Globus pallidus (tissue), 1 donor: ENCODE measurements at regions not wholly inside any gene's neighbourhood (a gene's known extent, or its start where the extent isn't known, plus 50 kb on each side); places are given as distances from the start of the nearest gene placed in this dataset.

ENCODE experiments used
- DNase-seq: peaks from one replicate; pipeline ENCODE4 v3.0.0-alpha.2; 2015; ENCODE audit warnings: low spot score

GRCh38 chr14:98551028-98551427 lies 721.0 kb downstream of the BCL11B start:
- no peak for DNase-seq

GRCh38 chr14:98555440-98555839 lies 716.6 kb downstream of the BCL11B start:
- DNase-seq, result no peak

- no peak for DNase-seq
Observed at GRCh38 chr14:98564006-98564405, 708.0 kb downstream of the BCL11B start.

- DNase-seq, result no peak
Observed at GRCh38 chr14:98564541-98564940, 707.5 kb downstream of the BCL11B start.

GRCh38 chr14:98571104-98571503 lies 700.9 kb downstream of the BCL11B start:
- no peak for DNase-seq

GRCh38 chr14:98573082-98573481 lies 698.9 kb downstream of the BCL11B start:
- DNase-seq, result no peak

- no peak for DNase-seq
Observed at GRCh38 chr14:98576463-98576862, 695.5 kb downstream of the BCL11B start.

GRCh38 chr14:98578204-98578603 lies 693.8 kb downstream of the BCL11B start:
- no peak for DNase-seq

- DNase-seq, result no peak
Observed at GRCh38 chr14:98579140-98579539, 692.9 kb downstream of the BCL11B start.

- no peak for DNase-seq
Observed at GRCh38 chr14:98580131-98580678, 691.8 kb downstream of the BCL11B start.

- no peak for DNase-seq
Observed at GRCh38 chr14:98582276-98582675, 689.7 kb downstream of the BCL11B start.

- DNase-seq, result no peak
Observed at GRCh38 chr14:98591161-98591560, 680.8 kb downstream of the BCL11B start.

GRCh38 chr14:98592611-98593170 lies 679.3 kb downstream of the BCL11B start:
- DNase-seq, result no peak

- DNase-seq, result peak; percentile 98
Observed at GRCh38 chr14:98593361-98593761, 678.6 kb downstream of the BCL11B start.

- DNase-seq, result peak; percentile 63
Observed at GRCh38 chr14:98594156-98594555, 677.8 kb downstream of the BCL11B start.

- DNase-seq, result no peak
Observed at GRCh38 chr14:98598576-98598975, 673.4 kb downstream of the BCL11B start.

GRCh38 chr14:98599082-98599481 lies 672.9 kb downstream of the BCL11B start:
- DNase-seq, result no peak

- DNase-seq, result no peak
Observed at GRCh38 chr14:98602983-98603382, 669.0 kb downstream of the BCL11B start.

GRCh38 chr14:98605043-98605442 lies 667.0 kb downstream of the BCL11B start:
- DNase-seq, result no peak

- no peak for DNase-seq
Observed at GRCh38 chr14:98606041-98606640, 665.9 kb downstream of the BCL11B start.

GRCh38 chr14:98606816-98607215 lies 665.2 kb downstream of the BCL11B start:
- no peak for DNase-seq

- no peak for DNase-seq
Observed at GRCh38 chr14:98607341-98607910, 664.6 kb downstream of the BCL11B start.
